ENCODE measurements at regions not wholly inside any gene's neighbourhood (a gene's known extent, or its start where the extent isn't known, plus 50 kb on each side); places are given as distances from the start of the nearest gene placed in this dataset.

- intact Hi-C loops (cut with DNase I): no loop called here
- H3K27me3 ChIP-seq: no peaks in the 10 kb centered on the region
- no peak for DNase-seq (ENCODE audit: extremely low spot score in 2 of 2)
- H3K4me1 ChIP-seq: no peaks in the 10 kb centered on the region
- H3K27ac ChIP-seq: no peak overlapping the region
- H3K9me3 ChIP-seq: no peaks in the 10 kb centered on the region
- no peak overlapping the region for H3K4me3 ChIP-seq
- H3K36me3 ChIP-seq: no peaks in the 10 kb centered on the region
- TF ChIP-seq CTCF (IDR thresholded peaks at IDR 0.05) (no peak), POLR2A (IDR thresholded peaks at IDR 0.05) (no peak), POLR2AphosphoS5 (IDR thresholded peaks at IDR 0.05; ENCODE audit: insufficient read depth in 1 of 2, low read depth in 1 of 2) (no peak)
These were observed 1297.7 kb downstream of the C4orf33 start for GRCh38 chr4:130393642-130394041.

GRCh38 chr4:130395871-130396270 is 1299.9 kb downstream of the C4orf33 start:
- H3K4me1 ChIP-seq: no peaks in the 10 kb centered on the region

GRCh38 chr4:130403221-130403620 is 1307.3 kb downstream of the C4orf33 start:
- intact Hi-C loops (cut with DNase I): no loop called here
- Histone ChIP-seq H3K27ac (no peak overlapping the region), H3K4me1 (no peaks in the 10 kb centered on the region), H3K9me3 (no peaks in the 10 kb centered on the region), H3K36me3 (no peaks in the 10 kb centered on the region), H3K27me3 (no peaks in the 10 kb centered on the region), H3K4me3 (no peak overlapping the region)
- TF ChIP-seq POLR2A (IDR thresholded peaks at IDR 0.05) (no peak), POLR2AphosphoS5 (IDR thresholded peaks at IDR 0.05; ENCODE audit: insufficient read depth in 1 of 2, low read depth in 1 of 2) (no peak), CTCF (IDR thresholded peaks at IDR 0.05) (no peak)
- DNase-seq (ENCODE audit: extremely low spot score in 2 of 2): no peak

More at GRCh38 chr4:130395871-130396270, 1299.9 kb downstream of the C4orf33 start:
- TF ChIP-seq POLR2A (IDR thresholded peaks at IDR 0.05) (no peak), POLR2AphosphoS5 (IDR thresholded peaks at IDR 0.05; ENCODE audit: insufficient read depth in 1 of 2, low read depth in 1 of 2) (no peak), CTCF (IDR thresholded peaks at IDR 0.05) (no peak)
- intact Hi-C loops (cut with DNase I): no loop called here
- Histone ChIP-seq H3K9me3 (no peaks in the 10 kb centered on the region), H3K27ac (no peak overlapping the region), H3K36me3 (no peaks in the 10 kb centered on the region), H3K27me3 (no peaks in the 10 kb centered on the region), H3K4me3 (no peak overlapping the region)
- no peak for DNase-seq (ENCODE audit: extremely low spot score in 2 of 2)

GRCh38 chr4:130416228-130416627 is 1320.3 kb downstream of the C4orf33 start:
- no peaks in the 10 kb centered on the region for H3K4me1 ChIP-seq
- no peak for TF ChIP-seq CTCF (IDR thresholded peaks at IDR 0.05)
- no peak for TF ChIP-seq POLR2A (IDR thresholded peaks at IDR 0.05)
- no peak for TF ChIP-seq POLR2AphosphoS5 (IDR thresholded peaks at IDR 0.05; ENCODE audit: insufficient read depth in 1 of 2, low read depth in 1 of 2)
- H3K9me3 ChIP-seq: no peaks in the 10 kb centered on the region
- H3K36me3 ChIP-seq: no peaks in the 10 kb centered on the region
- intact Hi-C loops (cut with DNase I): no loop called here
- no peak overlapping the region for H3K4me3 ChIP-seq
- H3K27ac ChIP-seq: no peak overlapping the region
- DNase-seq (ENCODE audit: extremely low spot score in 2 of 2): no peak
- no peaks in the 10 kb centered on the region for H3K27me3 ChIP-seq

- no peak overlapping the region for H3K4me3 ChIP-seq
- no peaks in the 10 kb centered on the region for H3K4me1 ChIP-seq
- no peaks in the 10 kb centered on the region for H3K27me3 ChIP-seq
- DNase-seq (ENCODE audit: extremely low spot score in 2 of 2): no peak
- intact Hi-C loops (cut with DNase I): no loop called here
- TF ChIP-seq POLR2AphosphoS5 (IDR thresholded peaks at IDR 0.05; ENCODE audit: insufficient read depth in 1 of 2, low read depth in 1 of 2): no peak
- TF ChIP-seq POLR2A (IDR thresholded peaks at IDR 0.05): no peak
- no peak for TF ChIP-seq CTCF (IDR thresholded peaks at IDR 0.05)
- no peaks in the 10 kb centered on the region for H3K9me3 ChIP-seq
- no peaks in the 10 kb centered on the region for H3K36me3 ChIP-seq
- no peak overlapping the region for H3K27ac ChIP-seq
These were observed 1323.4 kb downstream of the C4orf33 start for GRCh38 chr4:130419211-130419975.

Measured in vagina (tissue), 2 donors.